ENCODE measurements at regions not wholly inside any gene's neighbourhood (a gene's known extent, or its start where the extent isn't known, plus 50 kb on each side); places are given as distances from the start of the nearest gene placed in this dataset.
"Not testable (repeated sequence)": the region's sequence is repeated elsewhere in the genome, so short reads cannot be mapped to it uniquely, and the experiment has no call there.

DNA sequence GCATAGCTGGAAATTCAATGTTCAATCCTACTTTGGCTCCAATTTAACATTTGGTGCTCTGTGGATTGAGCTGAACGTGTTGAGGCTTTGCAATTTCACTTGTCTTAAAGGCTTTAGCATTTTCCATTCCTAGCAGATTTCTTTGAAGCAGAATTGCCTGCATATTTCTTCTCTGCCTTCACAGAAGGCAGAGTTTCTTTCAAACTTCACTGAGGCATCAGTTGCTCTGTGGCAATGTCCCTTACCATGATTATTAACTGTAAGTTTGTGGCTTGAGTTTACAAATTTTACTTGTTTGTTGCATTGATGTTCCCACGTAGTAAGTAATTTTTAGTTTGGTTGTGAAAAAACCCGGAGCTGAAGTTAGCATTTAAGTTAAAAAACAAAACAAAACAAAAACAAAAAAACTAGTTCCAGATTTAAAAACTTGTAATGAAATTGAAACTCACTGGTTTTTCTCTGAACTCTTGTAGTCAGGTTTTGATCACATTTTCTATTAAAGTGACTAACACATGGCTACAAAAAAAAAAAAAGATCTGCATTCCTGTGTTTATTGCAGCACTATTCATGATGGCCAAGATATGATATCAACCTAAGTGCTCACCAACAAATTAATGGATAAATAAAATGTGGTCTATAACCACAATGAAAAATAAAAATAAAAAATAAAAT is 55.2 kb upstream of the UXS1 start:
- DNase-seq: not testable (repeated sequence)

DNA sequence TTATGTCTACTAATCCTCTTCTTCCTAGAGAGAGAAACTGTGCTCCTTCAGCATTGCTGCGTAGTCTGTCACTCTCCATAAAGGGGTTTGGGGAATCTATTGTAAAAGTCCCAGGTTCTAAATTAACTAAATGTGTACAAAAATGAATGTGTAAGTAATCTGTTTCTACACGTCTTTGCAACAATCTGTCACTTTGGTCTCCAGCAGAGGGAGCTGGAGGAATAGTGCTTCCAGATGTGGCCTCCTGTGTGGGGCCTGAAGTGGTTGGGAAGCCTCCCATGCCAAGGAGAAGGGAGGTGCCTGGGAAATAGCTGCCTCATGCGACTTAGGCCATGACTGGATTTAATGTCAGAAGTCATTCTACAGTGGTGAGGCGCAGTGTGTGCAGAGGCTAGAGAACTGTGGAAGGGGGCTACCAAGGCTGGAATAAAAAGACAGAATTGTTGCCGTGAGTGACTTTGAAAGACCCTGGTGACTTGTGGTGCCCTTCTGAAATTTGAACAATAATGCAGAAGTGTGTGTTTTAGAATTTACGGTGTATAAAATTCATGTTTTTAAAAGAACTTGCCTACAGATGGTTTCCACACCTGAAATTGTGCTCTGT is 54.5 kb upstream of the UXS1 start:
- not testable (repeated sequence) for DNase-seq

Data from EL (cell line).